ENCODE measurements at regions not wholly inside any gene's neighbourhood (a gene's known extent, or its start where the extent isn't known, plus 50 kb on each side); places are given as distances from the start of the nearest gene placed in this dataset.

DNA sequence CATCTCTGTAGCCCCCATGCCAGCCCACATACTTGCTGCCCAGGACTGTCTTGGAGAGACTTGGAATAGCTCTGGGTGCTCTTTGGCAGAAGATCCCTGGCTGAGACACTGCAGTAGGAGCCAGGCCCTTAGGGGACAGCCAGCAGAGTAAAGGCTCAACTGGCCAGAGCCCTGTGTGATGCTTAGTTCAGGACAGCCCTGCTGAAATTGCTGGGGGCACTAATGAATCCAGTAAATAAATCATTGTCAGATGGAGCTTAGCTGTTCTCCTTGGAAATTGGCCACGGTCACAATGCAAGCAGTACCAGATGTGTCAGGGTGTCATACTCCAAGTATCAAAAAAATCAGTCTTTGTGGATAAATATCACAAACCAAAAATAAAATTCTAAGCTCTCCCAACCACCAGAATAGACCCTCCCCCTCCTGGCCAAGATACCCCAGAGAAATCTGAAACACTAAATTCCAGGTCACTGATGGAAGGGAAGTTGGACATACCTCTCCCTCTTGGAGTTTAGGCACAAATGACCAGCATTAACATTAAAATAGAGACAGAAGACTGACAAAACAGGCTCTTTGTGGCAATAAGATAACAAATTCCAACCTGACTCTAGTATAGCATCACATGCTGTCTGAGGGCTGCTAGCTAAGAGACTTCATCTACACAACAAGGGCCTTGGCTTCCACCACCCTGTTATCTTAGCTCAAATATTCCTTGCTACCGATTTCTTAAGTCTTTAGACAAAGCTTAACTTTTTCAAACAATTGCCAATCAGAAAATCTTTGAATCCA, 83.2 kb upstream of the DNAH14 start:
- DNase-seq (ENCODE audit: low read depth), result no peak

DNA sequence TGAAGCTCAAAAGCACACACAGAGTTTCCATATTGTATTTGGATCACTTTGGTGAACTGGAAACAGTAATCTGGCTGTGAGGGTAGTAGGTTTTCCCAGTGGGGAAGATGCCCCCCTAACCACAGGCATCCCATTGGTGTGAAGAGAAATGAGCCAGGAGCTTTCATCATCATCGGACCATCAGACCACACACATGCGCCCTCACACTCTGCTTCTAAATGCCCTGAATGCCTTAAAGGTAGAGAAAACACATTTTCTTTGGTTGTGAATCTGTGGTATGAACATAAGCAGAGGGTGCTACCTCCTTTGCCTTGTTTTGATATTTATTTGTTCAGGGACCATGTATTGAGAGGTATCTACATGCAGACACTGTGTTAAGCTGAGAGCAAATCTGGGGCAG, 79.0 kb upstream of the DNAH14 start:
- DNase-seq (ENCODE audit: low read depth), result no peak

DNA sequence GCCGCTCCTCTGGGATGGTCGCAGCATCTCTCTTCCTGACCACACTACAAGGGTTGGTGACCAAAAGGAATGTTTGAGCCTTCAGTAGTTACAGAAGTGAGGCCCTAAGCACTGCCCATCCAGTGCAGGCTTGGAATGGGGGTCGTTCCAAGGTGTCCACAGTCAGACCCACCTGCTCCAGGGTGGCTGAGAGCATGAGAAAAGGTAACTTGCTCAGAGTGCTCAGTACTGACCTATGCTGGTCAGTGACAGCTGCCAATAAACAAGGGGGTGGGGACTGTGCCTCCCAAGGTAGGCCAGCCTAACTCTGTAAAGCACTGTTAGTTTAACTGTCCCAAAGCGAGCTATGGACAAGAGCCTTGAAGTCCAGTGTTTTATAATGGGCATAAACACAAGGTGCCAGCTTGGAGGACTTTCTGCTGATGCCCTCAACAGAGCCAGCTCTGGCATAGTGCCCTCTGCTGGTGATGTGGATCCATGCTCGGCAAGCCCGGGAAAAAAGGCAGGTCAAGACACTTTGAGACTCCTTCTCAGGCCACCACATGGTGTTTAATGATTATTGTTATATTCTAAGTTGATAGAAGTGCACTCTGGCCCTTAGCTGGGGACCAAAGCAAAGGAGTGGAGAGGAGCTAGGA, 78.1 kb upstream of the DNAH14 start:
- DNase-seq (ENCODE audit: low read depth), result peak; percentile 2

DNA sequence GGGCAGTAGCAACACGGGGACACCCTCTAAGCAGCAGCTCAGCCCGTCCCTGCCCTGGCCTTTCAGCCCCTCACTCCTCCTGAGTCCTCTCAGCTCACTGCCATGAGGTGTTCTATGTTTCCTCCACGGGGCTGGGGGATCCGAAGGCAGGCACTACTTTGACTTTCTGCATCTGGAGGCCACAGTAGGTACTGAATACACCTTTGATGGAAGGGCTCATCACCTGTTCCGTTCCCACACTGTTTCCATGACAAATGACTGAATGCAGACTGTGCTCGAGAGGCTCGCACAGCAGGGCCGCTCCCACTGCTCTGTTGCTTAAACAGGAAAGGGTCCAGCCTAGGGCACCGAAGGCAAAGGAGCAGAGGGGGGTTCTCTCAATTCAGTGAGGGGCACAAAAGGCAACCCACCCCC, 77.6 kb upstream of the DNAH14 start:
- DNase-seq (ENCODE audit: low read depth), result no peak

DNA sequence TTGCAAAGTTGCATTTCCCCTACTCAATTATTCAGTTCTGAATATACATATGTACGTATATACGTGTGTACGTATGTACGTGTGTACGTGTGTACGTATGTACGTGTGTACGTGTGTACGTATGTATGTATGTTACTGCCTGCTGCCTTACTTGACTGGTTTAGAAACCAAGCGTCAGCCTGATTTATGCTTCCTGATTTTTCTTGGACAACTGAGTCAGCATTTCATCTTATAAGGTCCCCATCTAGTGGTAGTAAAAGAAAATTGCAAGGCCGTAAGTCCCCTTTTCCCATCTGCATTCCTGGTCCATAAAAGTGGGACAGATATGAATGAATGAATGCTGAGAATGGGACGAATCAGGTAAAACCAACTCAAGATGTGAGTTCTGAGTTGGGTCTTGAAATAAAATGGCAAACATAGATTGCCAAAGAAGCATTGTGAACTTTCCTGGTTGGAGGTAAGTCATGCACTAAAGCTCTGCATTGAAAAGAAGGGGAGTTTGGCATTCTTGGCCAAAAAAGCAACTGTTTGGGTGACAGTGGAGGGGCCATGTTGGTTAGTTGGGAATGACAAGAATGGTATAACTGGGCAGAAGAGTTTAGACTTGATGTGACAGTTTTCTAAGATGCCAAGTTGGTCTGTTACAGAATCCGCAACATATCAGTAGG, 76.4 kb upstream of the DNAH14 start:
- DNase-seq (ENCODE audit: low read depth), result no peak

DNA sequence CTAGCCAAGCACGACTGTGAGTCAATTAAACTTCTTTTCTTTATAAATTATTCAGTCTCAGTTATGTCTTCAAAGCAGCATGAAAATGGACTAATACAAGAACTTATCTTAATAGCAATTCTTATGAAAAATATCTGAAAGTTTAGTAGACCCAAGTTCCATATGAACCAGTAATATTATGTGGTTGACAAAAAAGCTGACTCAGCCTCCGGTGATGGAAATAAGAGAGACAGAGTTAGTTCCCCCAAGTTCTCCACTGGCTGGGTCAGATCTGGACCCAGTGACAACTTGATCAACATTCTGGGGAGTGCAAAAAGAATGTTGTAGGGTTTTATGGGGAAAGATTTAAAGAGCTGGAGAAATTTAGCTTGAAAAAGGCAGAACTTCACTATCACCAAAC, 72.5 kb upstream of the DNAH14 start:
- DNase-seq (ENCODE audit: low read depth), result no peak

DNA sequence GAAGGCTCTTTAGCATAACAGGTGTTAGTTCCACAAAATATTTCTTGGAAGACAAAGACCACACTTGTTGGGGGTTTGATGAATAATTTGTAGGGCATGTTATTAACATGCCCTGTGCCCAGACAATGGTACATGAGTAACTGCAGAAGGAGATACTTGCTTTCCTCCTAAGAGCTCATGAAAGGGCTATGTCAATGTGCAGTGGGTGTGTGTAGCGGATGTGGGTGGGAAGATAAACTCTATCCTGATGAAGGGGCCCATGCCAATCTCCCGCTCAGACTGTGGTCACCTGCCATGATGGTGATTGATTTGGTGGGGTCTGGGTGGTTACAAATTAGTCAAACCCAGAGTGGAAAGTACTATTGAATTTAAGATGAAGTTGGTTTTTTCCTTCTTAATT, 69.8 kb upstream of the DNAH14 start:
- DNase-seq (ENCODE audit: low read depth), result no peak

- no peak for DNase-seq (ENCODE audit: low read depth)
These were observed 68.8 kb upstream of the DNAH14 start for GRCh38 chr1:224860488-224861338.

DNA sequence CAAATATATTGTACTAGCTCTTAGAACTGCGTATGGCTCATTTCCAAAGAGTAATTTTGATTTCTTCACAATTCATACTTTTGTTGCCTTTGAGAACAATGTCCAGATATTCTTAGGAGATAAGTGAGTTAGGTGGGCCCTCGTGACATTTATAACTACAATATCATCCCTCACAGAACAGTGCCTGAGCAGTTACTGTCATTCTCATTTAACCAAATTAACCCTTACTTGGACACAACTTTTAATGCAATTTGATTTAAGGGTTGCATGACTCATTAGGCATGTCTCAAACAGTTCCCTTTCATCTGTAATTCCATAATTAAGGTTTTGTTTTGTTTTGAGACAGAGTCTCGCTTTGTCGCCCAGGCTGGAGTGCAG, 68.1 kb upstream of the DNAH14 start:
- DNase-seq (ENCODE audit: low read depth), result no peak

GRCh38 chr1:224863486-224863885, 66.0 kb upstream of the DNAH14 start:
- DNase-seq (ENCODE audit: low read depth), result no peak

DNA sequence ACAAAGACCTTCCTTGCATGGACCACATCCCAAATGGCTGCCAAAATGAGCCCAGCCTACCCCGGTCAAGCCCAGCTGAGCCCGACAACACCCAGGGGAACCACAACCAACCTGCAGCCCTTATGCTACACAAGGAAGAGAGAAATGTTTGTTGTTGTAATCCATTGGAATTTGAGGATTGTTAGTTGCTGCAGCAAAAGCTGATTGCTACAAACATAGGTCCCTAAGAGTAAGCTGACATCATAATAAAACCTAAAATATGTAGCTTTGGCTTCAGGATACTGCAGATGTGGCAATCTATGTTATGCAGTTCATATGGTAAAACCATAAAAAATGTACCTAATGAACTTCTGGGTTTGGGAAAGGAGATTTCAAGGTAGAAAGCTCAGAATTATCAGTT, 65.5 kb upstream of the DNAH14 start:
- no peak for DNase-seq (ENCODE audit: low read depth)

DNA sequence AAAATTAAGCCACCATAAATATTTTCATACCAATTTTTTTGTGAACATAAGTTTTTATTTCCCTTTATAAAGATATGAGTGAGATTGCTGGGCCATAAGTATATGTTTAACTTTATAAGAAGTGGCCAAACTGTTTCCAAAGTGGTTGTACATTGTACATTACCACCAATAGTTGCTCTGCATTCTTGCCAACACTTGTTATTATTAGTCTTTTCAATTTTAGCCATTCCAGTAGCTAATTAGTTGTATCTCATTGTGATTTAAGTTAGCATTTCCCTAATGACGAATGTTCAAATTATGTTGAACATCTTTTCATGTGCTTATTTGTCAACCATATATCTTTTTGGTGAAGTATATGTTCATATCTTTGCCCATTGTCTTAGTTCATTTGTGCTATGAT, 64.0 kb upstream of the DNAH14 start:
- no peak for DNase-seq (ENCODE audit: low read depth)

DNA sequence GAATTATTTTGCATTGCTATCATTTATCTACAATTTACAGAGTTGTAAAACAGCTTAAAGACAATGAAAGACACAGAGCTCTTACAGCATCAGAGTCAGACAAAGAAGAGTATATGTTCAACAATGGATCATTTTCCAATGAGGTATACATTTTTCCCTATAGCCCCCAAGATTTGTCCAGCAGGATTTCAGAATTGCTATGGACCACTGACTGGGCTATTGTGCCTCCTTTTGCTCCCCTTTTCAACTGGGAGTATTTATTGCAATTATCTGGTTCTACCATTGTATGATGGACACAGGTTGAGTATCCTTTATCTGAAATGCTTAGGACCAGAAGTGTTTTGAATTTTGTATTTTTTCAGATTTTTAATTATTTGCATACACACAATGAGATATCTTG, 62.5 kb upstream of the DNAH14 start:
- no peak for DNase-seq (ENCODE audit: low read depth)

- no peak for DNase-seq (ENCODE audit: low read depth)
These were observed 61.8 kb upstream of the DNAH14 start for GRCh38 chr1:224867715-224868114.

DNA sequence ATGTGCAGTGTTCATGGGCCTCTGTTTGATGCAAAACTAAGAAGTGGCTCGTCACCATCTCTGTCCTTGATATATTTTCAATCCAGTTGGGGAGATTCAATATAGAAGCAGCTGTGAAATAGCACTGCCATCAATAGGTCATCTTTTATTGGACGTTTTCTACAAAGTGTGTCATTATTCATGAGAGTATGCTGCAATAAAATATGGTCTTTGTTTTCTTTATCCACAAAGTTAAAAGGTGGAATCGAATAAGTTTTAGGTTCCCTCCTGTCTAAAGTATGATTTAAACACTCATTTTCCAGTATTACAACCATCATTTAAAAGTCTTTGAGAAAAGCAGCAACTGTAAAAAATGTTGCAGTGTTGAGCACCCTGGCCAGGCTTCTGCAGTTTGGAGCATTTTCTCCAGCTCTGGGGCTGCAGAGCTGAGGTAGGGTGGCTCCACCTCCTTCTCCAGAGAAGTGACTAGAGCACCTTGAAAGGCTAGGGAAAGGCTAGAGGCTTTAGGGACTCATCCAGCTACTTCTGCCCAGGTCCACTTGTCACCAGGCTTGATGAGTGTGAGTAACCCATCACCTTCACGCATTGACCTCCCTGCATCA, 56.5 kb upstream of the DNAH14 start:
- DNase-seq (ENCODE audit: low read depth), result no peak

DNA sequence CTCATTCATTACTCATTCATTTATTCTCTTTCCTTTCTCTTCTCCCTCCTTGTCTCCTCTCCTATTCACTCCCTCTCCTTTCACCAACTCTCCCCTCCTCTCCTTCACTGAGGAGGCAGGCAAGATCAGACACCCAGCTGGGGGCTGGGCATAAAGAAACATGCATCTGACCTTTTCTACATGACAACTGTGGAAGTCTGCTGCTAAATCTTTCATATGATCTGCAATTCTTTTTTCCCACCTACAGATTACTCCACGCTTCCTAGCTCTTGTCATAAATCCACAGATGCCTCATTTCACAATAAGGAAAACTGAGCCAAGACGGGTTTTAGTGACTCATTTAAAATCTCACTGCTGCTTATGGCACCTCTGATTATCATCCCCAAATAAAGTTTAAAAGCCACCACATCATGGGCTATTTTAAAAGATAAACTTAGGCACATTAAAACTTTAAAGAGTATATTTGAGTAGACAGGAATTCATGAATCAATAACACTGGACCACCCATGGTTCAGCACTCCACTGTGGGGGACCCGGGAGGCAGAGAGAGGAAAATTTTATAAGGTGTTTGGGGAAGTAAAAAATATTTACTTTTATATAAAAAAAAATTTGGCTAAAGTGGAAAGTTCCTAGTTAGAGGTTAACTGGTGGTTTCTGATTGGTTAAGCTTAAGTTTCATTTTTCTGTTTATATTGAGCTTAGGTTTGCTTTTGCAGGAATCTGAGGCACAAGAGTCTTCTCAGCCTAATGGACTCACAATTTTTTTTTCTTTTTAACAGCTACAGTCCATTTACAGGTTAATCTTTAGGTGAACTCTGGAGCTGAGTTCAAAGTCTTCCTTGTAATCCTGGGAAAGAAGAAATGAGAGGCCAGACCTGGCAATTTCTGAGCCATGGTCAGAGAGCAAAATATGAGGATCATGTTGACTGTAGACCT, 55.8 kb upstream of the DNAH14 start:
- DNase-seq (ENCODE audit: low read depth), result no peak

GRCh38 chr1:224874775-224875174, 54.7 kb upstream of the DNAH14 start:
- DNase-seq (ENCODE audit: low read depth), result no peak

DNA sequence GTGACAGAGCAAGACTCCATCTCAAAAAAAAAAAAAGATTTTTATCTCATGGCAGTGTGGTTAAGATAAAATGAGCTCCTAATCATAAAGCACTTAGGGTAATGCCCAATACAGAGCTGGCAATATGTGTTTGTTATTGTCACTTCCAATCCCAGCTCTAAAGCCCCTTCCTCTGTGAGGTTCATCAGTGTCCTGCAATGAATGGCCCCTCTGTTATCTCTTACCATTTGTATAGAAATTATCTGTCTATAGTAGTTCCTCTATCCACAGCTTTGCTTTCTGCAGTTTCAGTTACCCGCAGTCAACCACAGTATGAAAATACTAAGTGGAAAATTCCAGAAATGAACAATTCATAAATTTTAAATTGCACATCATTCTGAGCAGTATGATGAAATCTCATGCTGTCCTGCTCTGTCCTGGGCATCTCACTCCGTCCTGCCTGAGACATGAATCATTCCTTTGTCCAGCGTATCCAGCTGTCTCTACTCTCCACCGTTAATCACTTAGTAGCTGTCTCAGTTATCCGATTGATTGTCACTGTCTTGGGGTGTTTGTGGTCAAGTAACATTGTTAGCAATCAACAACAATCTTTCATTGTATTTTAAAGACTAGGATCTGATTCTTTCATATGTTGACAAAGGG, 50.2 kb upstream of the DNAH14 start:
- no peak for DNase-seq (ENCODE audit: low read depth)

Data from T-helper 22 cell (primary cell).